H54 (cell line): ENCODE measurements at regions not wholly inside any gene's neighbourhood (a gene's known extent, or its start where the extent isn't known, plus 50 kb on each side); places are given as distances from the start of the nearest gene placed in this dataset.

Experiments
- DNase-seq: peaks from one replicate; pipeline ENCODE4 v3.0.0; 2011; ENCODE audit warnings: low spot score, mixed read lengths; ENCODE audit not compliant: insufficient read length
- FAIRE-seq: peaks from 3 replicates; lab custom pipeline; 2011; peaks lifted over from hg19 to GRCh38; lab: Jason Lieb, UNC
- POLR2A ChIP-seq: IDR thresholded peaks from 2 replicates; pipeline ENCODE4 v1.6.1; 2011; ENCODE audit warnings: low read depth, mild to moderate bottlenecking, low read length

GRCh38 chr2:223107825-223108224 lies 55.8 kb downstream of the KCNE4 start:
- no peak for FAIRE-seq
- DNase-seq = no peak
- no peak for TF ChIP-seq POLR2A

- no peak for TF ChIP-seq POLR2A
- DNase-seq (no peak), FAIRE-seq (no peak)
Measured at GRCh38 chr2:223108351-223109050, 56.5 kb downstream of the KCNE4 start.

- no peak for DNase-seq
- no peak for FAIRE-seq
- no peak for TF ChIP-seq POLR2A
Measured at GRCh38 chr2:223109341-223109740, 57.4 kb downstream of the KCNE4 start.

DNA sequence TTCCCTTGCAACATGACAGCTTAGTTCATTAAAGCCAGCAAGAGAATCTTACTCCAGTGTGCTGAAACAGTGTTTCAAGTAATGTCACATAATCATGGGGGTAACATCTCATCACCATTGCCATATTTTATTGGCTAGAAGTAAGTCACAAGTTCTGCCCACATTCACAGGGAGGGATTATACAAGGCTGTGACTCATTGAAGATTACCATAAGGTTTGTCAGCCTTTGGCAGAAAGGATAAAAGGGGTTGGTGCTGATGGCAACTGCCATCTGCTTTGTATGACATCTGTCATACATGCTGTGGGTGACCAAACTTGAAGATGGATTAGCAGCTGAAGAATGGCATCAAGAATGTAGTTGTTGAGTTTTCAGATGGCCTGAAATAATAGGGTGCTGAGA lies 61.2 kb downstream of the KCNE4 start:
- DNase-seq (no peak), FAIRE-seq (no peak)
- no peak for TF ChIP-seq POLR2A

DNA sequence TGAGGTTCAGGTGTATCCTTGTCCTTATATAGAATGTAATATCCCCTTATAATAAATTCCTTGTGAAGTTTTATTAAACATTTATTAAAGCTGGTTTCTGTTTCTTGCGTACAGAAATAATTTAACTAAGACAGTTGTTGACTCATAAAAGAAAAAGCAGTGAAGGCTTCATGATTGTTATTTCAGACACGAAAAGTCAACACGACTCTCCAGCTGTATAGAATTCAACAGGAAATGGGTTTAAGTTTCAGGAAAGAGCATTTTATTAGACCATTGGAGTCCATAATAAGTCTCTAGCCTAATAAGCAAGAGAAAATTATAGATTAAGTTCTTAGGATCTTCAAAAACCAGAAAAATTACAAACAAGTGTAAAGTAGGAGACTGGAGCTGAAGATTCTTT lies 62.2 kb downstream of the KCNE4 start:
- FAIRE-seq = no peak
- no peak for TF ChIP-seq POLR2A

GRCh38 chr2:223114917-223115316 lies 62.9 kb downstream of the KCNE4 start:
- TF ChIP-seq POLR2A = no peak
- FAIRE-seq (no peak), DNase-seq (no peak)

More for the DNA sequence above, 62.2 kb downstream of the KCNE4 start:
- no peak for DNase-seq

DNA sequence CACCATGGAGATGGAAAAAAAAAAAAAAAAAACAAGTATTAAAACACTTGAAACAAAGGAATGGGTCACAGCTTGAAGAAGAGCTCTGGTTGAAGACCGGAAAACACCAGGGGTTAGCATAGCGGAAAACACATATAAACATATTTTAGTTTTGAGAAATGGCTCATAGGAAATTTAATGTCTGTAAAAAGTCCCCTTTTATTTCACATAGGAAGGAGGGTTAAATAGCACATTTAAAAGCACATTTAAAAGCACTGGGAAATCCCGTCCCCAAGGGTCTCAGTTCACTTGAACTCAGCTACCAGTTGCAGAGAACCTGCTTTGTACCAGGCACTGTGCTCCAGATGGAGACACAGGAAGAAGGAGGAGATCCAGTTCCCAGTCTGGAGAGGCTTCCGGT lies 65.5 kb downstream of the KCNE4 start:
- FAIRE-seq (no peak), DNase-seq (no peak)
- no peak for TF ChIP-seq POLR2A

- FAIRE-seq = no peak
Measured at GRCh38 chr2:223121283-223121682, 69.3 kb downstream of the KCNE4 start.

GRCh38 chr2:223122781-223123180 lies 70.8 kb downstream of the KCNE4 start:
- DNase-seq (no peak), FAIRE-seq (no peak)
- TF ChIP-seq POLR2A = no peak

More at GRCh38 chr2:223121283-223121682, 69.3 kb downstream of the KCNE4 start:
- no peak for TF ChIP-seq POLR2A
- DNase-seq = no peak

DNA sequence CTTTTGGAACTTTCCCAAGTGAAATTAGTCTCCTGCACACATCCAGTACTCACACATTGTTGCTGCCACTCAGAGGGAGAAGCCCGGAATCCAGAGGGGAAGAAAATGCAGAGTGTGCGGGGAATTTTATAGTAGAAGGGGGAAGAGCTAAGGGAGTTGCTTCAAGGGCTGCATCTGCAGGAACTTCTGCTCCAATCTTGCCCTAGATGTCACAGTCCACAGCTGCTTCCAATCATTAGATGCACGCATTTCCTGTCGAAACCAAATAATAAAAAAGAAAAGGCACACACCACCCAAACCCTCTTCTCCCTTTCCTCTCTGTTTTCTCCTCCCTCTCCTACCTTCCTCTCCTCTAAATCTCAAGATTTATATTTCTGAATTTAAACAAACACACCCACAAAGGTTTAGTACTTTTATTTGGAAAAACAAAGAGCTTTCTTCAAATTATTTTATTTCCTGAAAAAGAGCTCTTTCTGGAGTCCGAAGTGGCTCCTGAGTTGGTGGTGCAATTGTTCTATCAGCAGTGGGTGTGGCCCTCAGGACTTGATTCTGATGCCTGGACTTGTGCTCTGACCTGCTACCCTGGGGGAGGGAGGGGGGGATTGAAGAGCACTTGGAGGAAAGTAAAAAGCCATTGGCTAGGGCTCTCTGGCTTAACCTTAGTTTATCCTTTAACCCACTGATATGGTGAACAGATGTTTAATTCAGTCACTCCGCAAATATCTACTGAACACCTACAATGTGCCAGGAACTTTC lies 72.0 kb downstream of the KCNE4 start:
- TF ChIP-seq POLR2A = no peak
- DNase-seq = no peak
- FAIRE-seq = no peak

GRCh38 chr2:223141606-223142005 lies 89.6 kb downstream of the KCNE4 start:
- TF ChIP-seq POLR2A = no peak
- FAIRE-seq = no peak
- DNase-seq = no peak

- no peak for DNase-seq
- FAIRE-seq = no peak
- TF ChIP-seq POLR2A = no peak
Measured at GRCh38 chr2:223142118-223142517, 90.1 kb downstream of the KCNE4 start.

DNA sequence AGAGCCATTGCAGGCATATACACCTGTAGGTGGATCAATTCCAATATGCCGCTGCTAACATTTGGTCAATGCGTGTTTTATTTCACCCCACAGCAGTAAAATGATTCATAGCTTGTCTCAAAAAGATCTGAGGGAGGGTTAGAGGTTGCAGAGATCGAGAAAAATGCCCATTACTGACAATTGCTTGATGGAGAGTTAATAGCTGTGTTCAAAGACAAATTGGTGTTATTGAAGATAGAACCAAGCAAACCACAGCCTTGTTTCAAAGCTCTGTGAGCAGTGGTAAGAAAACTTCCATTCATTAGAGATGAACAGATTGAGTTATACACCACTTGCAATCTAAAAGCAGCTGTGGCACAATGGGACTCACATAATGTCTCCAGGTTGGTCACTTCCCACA lies 95.4 kb downstream of the KCNE4 start:
- DNase-seq (no peak), FAIRE-seq (no peak)
- TF ChIP-seq POLR2A = no peak

DNA sequence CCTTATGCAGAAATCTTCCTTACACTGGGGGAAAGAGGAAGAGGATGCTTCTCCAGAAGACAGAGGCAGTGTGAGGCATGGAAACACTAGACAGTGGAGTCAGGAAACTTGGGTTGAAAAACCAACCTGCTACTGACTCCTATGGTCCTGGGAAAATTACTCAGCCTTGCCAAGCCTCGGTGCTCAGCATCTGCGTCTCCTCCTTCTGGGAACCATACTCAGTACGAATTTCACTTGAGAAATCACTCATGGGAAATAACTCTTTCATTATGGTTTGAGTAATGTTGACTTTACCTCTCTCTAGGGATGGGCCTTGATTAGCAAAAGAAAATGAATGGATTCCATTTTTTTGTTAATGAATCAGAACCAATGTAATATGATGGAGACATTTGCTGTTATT lies 96.5 kb downstream of the KCNE4 start:
- no peak for DNase-seq
- TF ChIP-seq POLR2A = no peak
- FAIRE-seq = no peak

GRCh38 chr2:223155956-223156355 lies 104.0 kb downstream of the KCNE4 start:
- DNase-seq = no peak
- TF ChIP-seq POLR2A = no peak
- FAIRE-seq = no peak
